HG02759 (cell line): ENCODE measurements at regions not wholly inside any gene's neighbourhood (a gene's known extent, or its start where the extent isn't known, plus 50 kb on each side); places are given as distances from the start of the nearest gene placed in this dataset.
"Not testable (repeated sequence)": the region's sequence is repeated elsewhere in the genome, so short reads cannot be mapped to it uniquely, and the experiment has no call there.

ENCODE experiments used
- ATAC-seq: cut with Tn5 transposase; IDR thresholded peaks from one replicate; pipeline ENCODE4 v1.9.1; 2021; ENCODE audit warnings: mild to moderate bottlenecking, moderate library complexity; ENCODE audit not compliant: unreplicated experiment

- ATAC-seq, result peak; percentile 89
These were observed 496.9 kb upstream of the CAMK1G start for GRCh38 chr1:209086486-209087192.

- ATAC-seq, result no peak
These were observed 489.1 kb upstream of the CAMK1G start for GRCh38 chr1:209094384-209094783.

GRCh38 chr1:209095627-209096595 lies 487.6 kb upstream of the CAMK1G start:
- ATAC-seq, result peak; percentile 68

GRCh38 chr1:209100460-209100859 lies 483.1 kb upstream of the CAMK1G start:
- no peak for ATAC-seq

- no peak for ATAC-seq
These were observed 482.4 kb upstream of the CAMK1G start for GRCh38 chr1:209101106-209101505.

- no peak for ATAC-seq
These were observed 481.4 kb upstream of the CAMK1G start for GRCh38 chr1:209102120-209102519.

- no peak for ATAC-seq
These were observed 481.0 kb upstream of the CAMK1G start for GRCh38 chr1:209102531-209102930.

- no peak for ATAC-seq
These were observed 480.4 kb upstream of the CAMK1G start for GRCh38 chr1:209103092-209103491.

GRCh38 chr1:209104646-209105045 lies 478.9 kb upstream of the CAMK1G start:
- no peak for ATAC-seq

GRCh38 chr1:209105701-209106100 lies 477.8 kb upstream of the CAMK1G start:
- ATAC-seq, result no peak

- no peak for ATAC-seq
These were observed 477.2 kb upstream of the CAMK1G start for GRCh38 chr1:209106237-209106741.

GRCh38 chr1:209106861-209107260 lies 476.7 kb upstream of the CAMK1G start:
- no peak for ATAC-seq

- ATAC-seq, result peak; percentile 72
These were observed 476.0 kb upstream of the CAMK1G start for GRCh38 chr1:209107535-209107934.

GRCh38 chr1:209109001-209109785 lies 474.3 kb upstream of the CAMK1G start:
- ATAC-seq, result no peak

GRCh38 chr1:209113521-209113920 lies 470.0 kb upstream of the CAMK1G start:
- ATAC-seq, result no peak

GRCh38 chr1:209116705-209117104 lies 466.8 kb upstream of the CAMK1G start:
- ATAC-seq, result no peak

GRCh38 chr1:209123601-209124000 lies 459.9 kb upstream of the CAMK1G start:
- ATAC-seq, result no peak

- ATAC-seq, result not testable (repeated sequence)
These were observed 454.4 kb upstream of the CAMK1G start for GRCh38 chr1:209129091-209129490.

- ATAC-seq, result no peak
These were observed 452.6 kb upstream of the CAMK1G start for GRCh38 chr1:209130886-209131285.

GRCh38 chr1:209132736-209133467 lies 450.6 kb upstream of the CAMK1G start:
- ATAC-seq, result no peak
